ENCODE measurements at regions not wholly inside any gene's neighbourhood (a gene's known extent, or its start where the extent isn't known, plus 50 kb on each side); places are given as distances from the start of the nearest gene placed in this dataset.

DNA sequence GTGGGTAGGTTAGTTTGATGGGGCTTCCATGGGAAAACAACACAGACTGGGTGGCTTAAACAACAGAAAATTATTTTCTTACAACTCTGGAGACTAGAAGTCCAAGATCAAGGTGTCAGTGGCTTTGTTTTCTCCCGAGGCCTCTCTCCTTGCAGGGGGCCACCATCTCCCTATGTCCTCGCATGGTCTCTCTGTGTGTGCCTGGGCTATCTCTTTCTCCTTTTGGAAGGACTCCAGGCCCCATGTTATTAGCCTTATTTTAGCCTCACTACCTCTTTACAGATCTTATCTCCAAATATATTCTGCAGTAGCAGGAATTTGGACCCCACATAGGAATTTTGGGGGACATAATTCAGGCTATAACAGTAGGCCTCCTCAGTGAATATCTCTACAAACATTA, 372.7 kb upstream of the FAT3 start:
- Histone ChIP-seq H3K27ac (no peak overlapping the region), H3K27me3 (no peaks in the 10 kb centered on the region), H3K36me3 (no peaks in the 10 kb centered on the region), H3K4me1 (no peaks in the 10 kb centered on the region), H3K4me3 (no peak overlapping the region), H3K9me3 (no peaks in the 10 kb centered on the region)
- intact Hi-C loops (cut with DNase I), result no loop called here
- TF ChIP-seq, protein P1, sequence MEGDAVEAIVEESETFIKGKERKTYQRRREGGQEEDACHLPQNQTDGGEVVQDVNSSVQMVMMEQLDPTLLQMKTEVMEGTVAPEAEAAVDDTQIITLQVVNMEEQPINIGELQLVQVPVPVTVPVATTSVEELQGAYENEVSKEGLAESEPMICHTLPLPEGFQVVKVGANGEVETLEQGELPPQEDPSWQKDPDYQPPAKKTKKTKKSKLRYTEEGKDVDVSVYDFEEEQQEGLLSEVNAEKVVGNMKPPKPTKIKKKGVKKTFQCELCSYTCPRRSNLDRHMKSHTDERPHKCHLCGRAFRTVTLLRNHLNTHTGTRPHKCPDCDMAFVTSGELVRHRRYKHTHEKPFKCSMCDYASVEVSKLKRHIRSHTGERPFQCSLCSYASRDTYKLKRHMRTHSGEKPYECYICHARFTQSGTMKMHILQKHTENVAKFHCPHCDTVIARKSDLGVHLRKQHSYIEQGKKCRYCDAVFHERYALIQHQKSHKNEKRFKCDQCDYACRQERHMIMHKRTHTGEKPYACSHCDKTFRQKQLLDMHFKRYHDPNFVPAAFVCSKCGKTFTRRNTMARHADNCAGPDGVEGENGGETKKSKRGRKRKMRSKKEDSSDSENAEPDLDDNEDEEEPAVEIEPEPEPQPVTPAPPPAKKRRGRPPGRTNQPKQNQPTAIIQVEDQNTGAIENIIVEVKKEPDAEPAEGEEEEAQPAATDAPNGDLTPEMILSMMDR (IDR thresholded peaks at IDR 0.05), result no peak
- DNase-seq (ENCODE audit: low spot score in 2 of 2), result no peak

DNA sequence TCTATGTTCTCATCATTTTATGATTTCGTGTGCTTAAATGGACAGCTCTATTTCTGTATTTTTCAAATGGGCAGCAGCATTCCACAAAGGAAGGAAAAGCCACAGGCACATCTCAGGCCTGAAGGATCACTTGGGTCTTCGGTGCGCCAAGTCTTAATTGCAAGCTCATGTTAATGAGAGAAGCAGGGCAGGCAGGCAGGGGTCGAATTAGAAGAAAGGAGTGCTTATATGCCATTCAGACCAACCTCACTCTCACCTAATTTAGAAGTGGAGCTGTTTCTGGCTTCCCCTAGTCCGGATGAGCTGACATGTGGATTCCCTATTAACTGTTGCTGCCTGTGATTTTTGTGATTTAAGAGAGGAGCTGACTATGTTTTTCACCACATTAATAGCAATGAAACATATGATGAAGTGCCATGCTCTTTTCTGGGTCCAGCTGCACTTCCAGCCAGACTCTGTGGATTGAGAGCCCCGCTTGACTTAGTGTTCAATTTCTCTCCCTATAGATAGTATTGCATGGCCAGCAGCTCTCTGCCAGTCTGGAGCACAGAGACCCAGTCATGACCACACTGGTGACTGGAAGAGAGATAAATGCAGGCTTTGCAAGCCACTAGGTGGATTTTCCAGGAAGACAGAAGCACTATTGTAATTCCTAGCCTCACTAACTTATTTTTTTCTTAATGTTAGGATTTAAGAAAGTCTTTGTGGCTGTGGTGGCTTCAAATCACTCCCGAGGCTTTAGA, 373.9 kb upstream of the FAT3 start:
- no peak for DNase-seq (ENCODE audit: low spot score in 2 of 2)
- intact Hi-C loops (cut with DNase I), result no loop called here
- no peak overlapping the region for H3K27ac ChIP-seq
- no peaks in the 10 kb centered on the region for H3K27me3 ChIP-seq
- H3K4me3 ChIP-seq, result no peak overlapping the region
- no peaks in the 10 kb centered on the region for H3K9me3 ChIP-seq
- H3K36me3 ChIP-seq, result no peaks in the 10 kb centered on the region
- TF ChIP-seq, protein P1 (IDR thresholded peaks at IDR 0.05), result no peak
- no peaks in the 10 kb centered on the region for H3K4me1 ChIP-seq

DNA sequence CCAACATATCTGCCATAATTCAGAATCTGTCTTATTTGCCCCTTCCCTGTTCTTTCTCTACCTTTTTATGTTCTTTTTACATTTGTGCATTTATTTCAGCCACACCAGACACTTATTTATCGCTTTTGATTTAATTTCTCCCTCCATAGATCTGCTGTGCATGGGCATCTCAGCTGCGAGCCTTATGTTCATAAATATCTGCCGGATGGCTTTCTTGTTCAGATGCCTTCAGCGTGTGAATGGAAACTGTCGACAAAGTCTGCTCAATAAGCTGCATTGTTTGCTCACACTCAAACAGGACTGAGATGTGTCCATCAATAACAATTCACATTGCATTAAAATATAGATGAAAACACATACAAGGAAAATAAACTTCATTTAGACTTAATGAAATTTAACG, 374.6 kb upstream of the FAT3 start:
- Histone ChIP-seq H3K4me1 (no peaks in the 10 kb centered on the region), H3K27me3 (no peaks in the 10 kb centered on the region), H3K9me3 (no peaks in the 10 kb centered on the region), H3K36me3 (no peaks in the 10 kb centered on the region), H3K4me3 (no peak overlapping the region), H3K27ac (no peak overlapping the region)
- DNase-seq (ENCODE audit: low spot score in 2 of 2), result no peak
- intact Hi-C loops (cut with DNase I), result no loop called here
- TF ChIP-seq, protein P1 (IDR thresholded peaks at IDR 0.05), result no peak

DNA sequence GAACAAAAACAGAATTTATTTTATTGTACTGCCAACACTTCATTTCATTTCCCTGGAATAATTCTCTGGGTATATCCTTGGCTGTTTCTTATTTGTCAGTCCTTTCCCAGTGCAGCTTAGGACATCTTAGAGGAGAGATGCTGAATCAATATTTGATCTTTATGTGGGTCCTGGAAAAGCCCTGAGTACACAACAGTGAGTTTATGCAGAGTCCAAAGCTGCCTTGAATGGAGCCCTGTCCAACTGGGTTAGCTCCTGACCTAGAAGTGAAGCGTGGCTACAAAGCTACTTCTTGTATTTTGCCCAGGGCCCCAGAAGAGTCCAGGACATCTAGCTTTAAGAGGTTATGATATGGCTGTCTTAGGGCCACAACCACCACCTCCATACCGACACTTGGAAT, 378.0 kb upstream of the FAT3 start:
- TF ChIP-seq, protein P1 (IDR thresholded peaks at IDR 0.05), result no peak
- no peak overlapping the region for H3K27ac ChIP-seq
- intact Hi-C loops (cut with DNase I), result no loop called here
- no peaks in the 10 kb centered on the region for H3K36me3 ChIP-seq
- no peaks in the 10 kb centered on the region for H3K9me3 ChIP-seq
- H3K27me3 ChIP-seq, result no peaks in the 10 kb centered on the region
- no peak for DNase-seq (ENCODE audit: low spot score in 2 of 2)
- H3K4me3 ChIP-seq, result no peak overlapping the region
- no peaks in the 10 kb centered on the region for H3K4me1 ChIP-seq

DNA sequence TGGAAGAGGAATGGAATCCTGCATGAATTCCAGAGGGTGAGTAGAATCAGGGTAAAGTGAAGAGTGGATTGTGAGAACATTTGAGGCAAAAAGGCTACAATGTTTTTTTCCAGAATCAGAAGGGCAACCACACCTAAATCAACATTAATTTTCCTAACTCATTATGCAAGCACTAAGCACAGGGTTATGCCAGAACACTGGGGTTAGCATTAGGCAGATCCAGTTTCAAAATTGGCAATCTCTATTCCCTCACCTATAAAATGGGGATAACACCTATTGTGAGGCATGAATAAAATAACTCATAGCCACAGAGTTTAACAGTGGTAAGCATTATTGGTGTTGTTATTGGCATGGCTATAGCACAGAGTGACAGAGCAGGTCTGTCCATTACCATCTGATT, 378.6 kb upstream of the FAT3 start:
- Histone ChIP-seq H3K4me1 (no peaks in the 10 kb centered on the region), H3K36me3 (no peaks in the 10 kb centered on the region), H3K4me3 (no peak overlapping the region), H3K27ac (no peak overlapping the region), H3K27me3 (no peaks in the 10 kb centered on the region), H3K9me3 (no peaks in the 10 kb centered on the region)
- no peak for DNase-seq (ENCODE audit: low spot score in 2 of 2)
- TF ChIP-seq, protein P1 (IDR thresholded peaks at IDR 0.05), result no peak
- intact Hi-C loops (cut with DNase I), result no loop called here

Measured in ascending aorta (tissue), 2 donors.